T-cell (primary cell): ENCODE measurements at regions not wholly inside any gene's neighbourhood (a gene's known extent, or its start where the extent isn't known, plus 50 kb on each side); places are given as distances from the start of the nearest gene placed in this dataset.

Source experiments
- ATAC-seq, 4 experiments: fragments of 200-7000 bp in 3 of 4; fragments of 150-1000 bp in 1 of 4; cut with Tn5 transposase; replicated peaks in 1 of 4; 1 replicate in 3 of 4; 2 replicates in 1 of 4; pipeline ENCODE4 v1.10.0; 2021; ENCODE audit warnings: moderate library complexity in 3 of 4, mild to moderate bottlenecking in 2 of 4, moderate number of reproducible peaks in 1 of 4
- CTCF ChIA-PET, 2 donors: fragments of 300-600 bp; sonication (Branson Sonifier 250); formaldehyde crosslinking; loops; one replicate each; lab custom pipeline; 2022; ENCODE audit warnings: antibody characterized with exemption in 2 of 2; lab: Charles Lee
- POLR2A ChIA-PET, 2 donors: fragments of 300-600 bp; sonication (Branson Sonifier 250); formaldehyde crosslinking; loops; one replicate each; lab custom pipeline; 2022; ENCODE audit warnings: antibody characterized with exemption in 2 of 2; lab: Charles Lee
- DNase-seq, 35 experiments: peaks; one replicate each; pipeline versions ENCODE4 v3.0.0 to v3.0.0-alpha.2; 2013 to 2023
- H3K27ac ChIP-seq: one replicate; pipeline ENCODE4 v1.5.1; 2013; ENCODE audit warnings: low read length
- H3K27me3 ChIP-seq, 2 experiments: replicated peaks in 1 of 2; 1 replicate in 1 of 2; 2 replicates in 1 of 2; pipeline versions ENCODE4 v1.6.1 to v1.7.0; 2013; ENCODE audit warnings: low read length in 1 of 2, mixed read lengths in 1 of 2; ENCODE audit not compliant: control insufficient read depth in 2 of 2, insufficient read depth in 2 of 2; ENCODE audit errors: extremely low read depth in 1 of 2
- H3K36me3 ChIP-seq, 2 donors: 1 replicate in 1 of 2; 2 replicates in 1 of 2; pipeline versions ENCODE4 v1.6.1 to v1.7.0; 2013; ENCODE audit warnings: low read length in 1 of 2; ENCODE audit not compliant: control insufficient read depth in 2 of 2, insufficient read depth in 1 of 2; ENCODE audit errors: extremely low read depth in 1 of 2
- H3K4me1 ChIP-seq, 2 experiments: 1 replicate in 1 of 2; 2 replicates in 1 of 2; pipeline versions ENCODE4 v1.6.1 to v1.7.0; 2013; ENCODE audit warnings: low read length in 2 of 2, mixed read lengths in 1 of 2; ENCODE audit not compliant: insufficient read depth in 2 of 2, control insufficient read depth in 1 of 2; ENCODE audit errors: extremely low read depth in 1 of 2
- H3K4me3 ChIP-seq, 2 donors: 1 replicate in 1 of 2; 2 replicates in 1 of 2; pipeline versions ENCODE4 v1.5.1 to v1.7.0; 2013; ENCODE audit warnings: mild to moderate bottlenecking in 2 of 2, low read length in 1 of 2, moderate library complexity in 1 of 2; ENCODE audit not compliant: control insufficient read depth in 1 of 2; ENCODE audit errors: extremely low read depth in 1 of 2
- H3K9me3 ChIP-seq: 2 replicates; pipeline ENCODE4 v1.7.0; 2013
- H3K27ac Mint-ChIP-seq, 2 donors: one replicate each; pipeline ENCODE4 v1.8.0; 2020 to 2021; ENCODE audit warnings: mild to moderate bottlenecking in 2 of 2, mixed read lengths in 2 of 2
- H3K27me3 Mint-ChIP-seq, 2 donors: one replicate each; pipeline ENCODE4 v1.8.0; 2021 to 2022; ENCODE audit warnings: mixed read lengths in 2 of 2
- H3K36me3 Mint-ChIP-seq: one replicate; pipeline ENCODE4 v1.8.0; 2021; ENCODE audit warnings: mixed read lengths
- H3K4me1 Mint-ChIP-seq, 3 donors: one replicate each; pipeline ENCODE4 v1.8.0; 2020 to 2022; ENCODE audit warnings: mixed read lengths in 3 of 3, mild to moderate bottlenecking in 1 of 3
- H3K4me3 Mint-ChIP-seq, 3 donors: one replicate each; pipeline ENCODE4 v1.8.0; 2020 to 2022; ENCODE audit warnings: mild to moderate bottlenecking in 3 of 3, mixed read lengths in 3 of 3, moderate library complexity in 3 of 3
- H3K9me3 Mint-ChIP-seq, 3 donors: one replicate each; pipeline ENCODE4 v1.8.0; 2020 to 2022; ENCODE audit warnings: mixed read lengths in 3 of 3
- WGBS: methylation state at CpG from one replicate; pipeline ENCODE4 v1.1.5; 2013; ENCODE audit warnings: missing lambda C conversion rate; ENCODE audit not compliant: insufficient coverage; 5-methylcytosine and 5-hydroxymethylcytosine counted together

DNA sequence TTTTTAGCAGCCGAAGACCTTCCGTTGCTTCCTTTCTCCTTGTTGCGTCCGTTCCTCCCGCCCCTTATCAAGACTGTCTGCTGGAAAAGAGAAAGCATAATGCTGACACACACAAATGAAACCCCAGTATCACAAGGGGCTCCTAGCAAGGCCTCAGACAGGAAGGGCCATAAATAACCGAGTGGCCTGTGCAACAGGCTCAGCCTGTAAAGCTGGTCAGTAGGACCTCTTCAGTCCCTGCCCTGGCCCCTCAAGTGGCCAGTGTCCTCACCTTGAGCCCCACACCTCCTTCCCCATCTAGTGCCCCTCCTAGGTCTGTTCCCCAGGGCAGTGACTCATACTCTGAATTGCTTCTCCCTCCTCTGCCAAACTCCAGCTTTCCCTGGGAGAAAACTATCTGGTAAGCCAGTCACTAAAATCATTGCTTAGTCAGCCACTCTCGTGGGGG is 174.6 kb upstream of the IL12B start:
- CTCF ChIA-PET = interaction anchor here in 1 of 2 donors (0.7 to 1.5 kb wide), 2 partner anchors 10 to 67 kb away, joined by 3 to 4 read pairs; no protein-coding TSS in a partner anchor
- DNase-seq (no peak), ATAC-seq (no peak)
- Mint-ChIP-seq H3K9me3 (peaks cover 0 to 4% (median 0%) of the 10 kb centered on the region in 3 donors), H3K27me3 (peaks cover 0 to 2% of the 10 kb centered on the region in 2 donors), H3K27ac (no peak overlapping the region), H3K4me3 (no peak overlapping the region), H3K36me3 (no peaks in the 10 kb centered on the region), H3K4me1 (no peaks in the 10 kb centered on the region)
- Histone ChIP-seq H3K4me1 (no peaks in the 10 kb centered on the region), H3K27me3 (peaks cover 0 to 3% of the 10 kb centered on the region in 2 experiments), H3K4me3 (no peak overlapping the region), H3K36me3 (no peaks in the 10 kb centered on the region), H3K27ac (no peak overlapping the region), H3K9me3 (no peaks in the 10 kb centered on the region)
- WGBS = 58% methylated on average over 3 of the region's 7 CpGs
- POLR2A ChIA-PET = no interaction called here

- peaks cover 0 to 6% of the 10 kb centered on the region in 2 donors for H3K27me3 Mint-ChIP-seq
Measured at GRCh38 chr5:159507055-159507454, 176.8 kb upstream of the IL12B start.

GRCh38 chr5:159507661-159508060 is 177.4 kb upstream of the IL12B start:
- H3K9me3 Mint-ChIP-seq = no peaks in the 10 kb centered on the region
- no peaks in the 10 kb centered on the region for H3K36me3 ChIP-seq
- peaks cover 0 to 3% of the 10 kb centered on the region in 2 experiments for H3K27me3 ChIP-seq
- ATAC-seq = no peak
- CTCF ChIA-PET = no interaction called here
- no peak overlapping the region for H3K27ac Mint-ChIP-seq
- no peaks in the 10 kb centered on the region for H3K4me1 ChIP-seq
- H3K4me3 ChIP-seq = no peak overlapping the region
- H3K36me3 Mint-ChIP-seq = no peaks in the 10 kb centered on the region
- H3K4me3 Mint-ChIP-seq = no peak overlapping the region
- no peak for DNase-seq
- H3K9me3 ChIP-seq = no peaks in the 10 kb centered on the region
- no peak overlapping the region for H3K27ac ChIP-seq
- no peaks in the 10 kb centered on the region for H3K4me1 Mint-ChIP-seq
- H3K27me3 Mint-ChIP-seq = peaks cover 0 to 8% of the 10 kb centered on the region in 2 donors
- WGBS = 100% methylated on average over 1 of the region's 3 CpGs
- POLR2A ChIA-PET = no interaction called here

More at GRCh38 chr5:159507055-159507454, 176.8 kb upstream of the IL12B start:
- no peak overlapping the region for H3K27ac ChIP-seq
- H3K4me1 ChIP-seq = no peaks in the 10 kb centered on the region
- DNase-seq (no peak), ATAC-seq (no peak)
- H3K4me3 ChIP-seq = no peak overlapping the region
- no peaks in the 10 kb centered on the region for H3K36me3 Mint-ChIP-seq
- peaks cover 0 to 3% of the 10 kb centered on the region in 2 experiments for H3K27me3 ChIP-seq
- no peaks in the 10 kb centered on the region for H3K9me3 ChIP-seq
- no CpG with 5 or more reads among the region's 2 CpGs for WGBS
- no peaks in the 10 kb centered on the region for H3K36me3 ChIP-seq
- ChIA-PET CTCF (interaction anchor here in 1 of 2 donors (0.8 kb wide), 1 partner anchor 190 kb away, joined by 3 read pairs; no protein-coding TSS in a partner anchor), POLR2A (no interaction called here)
- no peaks in the 10 kb centered on the region for H3K9me3 Mint-ChIP-seq
- H3K4me1 Mint-ChIP-seq = no peaks in the 10 kb centered on the region
- H3K4me3 Mint-ChIP-seq = no peak overlapping the region
- no peak overlapping the region for H3K27ac Mint-ChIP-seq

DNA sequence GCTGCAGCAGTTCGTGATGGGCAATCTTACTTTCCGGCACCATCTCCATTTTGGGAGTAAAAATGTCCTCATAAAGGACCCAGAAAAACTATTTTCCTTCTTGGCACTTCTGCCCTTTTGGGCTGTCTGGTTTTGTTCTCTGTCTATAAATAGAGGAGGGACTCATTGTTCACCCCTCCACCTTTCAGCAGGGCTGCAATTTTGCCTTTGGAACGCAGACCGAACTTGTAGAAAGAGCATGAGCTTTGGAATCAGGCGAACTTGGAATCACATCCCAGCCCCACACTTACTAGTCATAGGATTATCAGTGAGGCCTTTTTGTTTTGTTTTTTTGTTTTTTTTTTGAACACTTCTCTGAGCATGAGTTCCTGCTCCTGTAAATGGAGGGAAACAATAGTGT is 178.1 kb upstream of the IL12B start:
- Histone ChIP-seq H3K9me3 (no peaks in the 10 kb centered on the region), H3K27ac (no peak overlapping the region), H3K4me1 (no peaks in the 10 kb centered on the region), H3K4me3 (no peak overlapping the region), H3K27me3 (peaks cover 0 to 3% of the 10 kb centered on the region in 2 experiments), H3K36me3 (no peaks in the 10 kb centered on the region)
- ChIA-PET POLR2A (no interaction called here), CTCF (interaction anchor here in 1 of 2 donors (1.0 kb wide), 1 partner anchor 9 kb away, joined by 3 read pairs; no protein-coding TSS in a partner anchor)
- H3K4me3 Mint-ChIP-seq = no peak overlapping the region
- H3K27me3 Mint-ChIP-seq = peaks cover 0 to 11% of the 10 kb centered on the region in 2 donors
- H3K4me1 Mint-ChIP-seq = no peaks in the 10 kb centered on the region
- DNase-seq (no peak), ATAC-seq (no peak)
- no peak overlapping the region for H3K27ac Mint-ChIP-seq
- WGBS = no CpG with 5 or more reads among the region's 5 CpGs
- no peaks in the 10 kb centered on the region for H3K9me3 Mint-ChIP-seq
- no peaks in the 10 kb centered on the region for H3K36me3 Mint-ChIP-seq

DNA sequence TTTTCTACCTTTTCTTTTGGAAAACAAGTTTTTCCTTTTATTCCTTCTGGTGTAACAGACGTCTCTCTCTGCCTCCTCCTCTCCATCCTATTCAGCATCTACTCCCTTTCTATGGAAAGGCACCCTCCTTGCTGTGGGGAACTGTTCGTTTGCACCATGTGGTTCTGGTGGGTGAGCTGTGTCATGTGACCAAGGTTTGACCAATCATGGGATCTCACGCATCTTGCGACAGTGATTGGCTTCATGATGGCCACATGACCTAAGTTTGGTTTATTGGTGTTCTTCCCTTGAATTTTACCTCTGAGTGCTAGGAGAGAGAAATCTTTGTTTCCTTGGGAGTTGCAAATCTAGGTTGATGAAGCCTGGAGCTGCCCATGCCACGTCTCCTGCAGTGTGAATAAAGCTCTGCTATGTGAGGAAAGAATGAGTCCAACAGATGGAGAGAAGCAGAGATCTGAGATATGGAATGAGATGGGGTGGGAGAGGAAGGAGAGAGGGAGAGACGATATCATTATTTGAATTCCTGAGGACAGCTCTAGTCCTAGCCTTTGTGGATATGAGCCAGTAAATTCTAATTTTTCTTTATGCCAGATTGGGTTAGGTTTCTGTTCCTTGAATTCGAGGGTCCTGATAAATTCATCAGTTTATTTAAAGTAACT is 178.8 kb upstream of the IL12B start:
- Mint-ChIP-seq H3K27ac (no peak overlapping the region), H3K27me3 (peaks cover 0 to 14% of the 10 kb centered on the region in 2 donors), H3K36me3 (no peaks in the 10 kb centered on the region), H3K9me3 (no peaks in the 10 kb centered on the region), H3K4me1 (no peaks in the 10 kb centered on the region), H3K4me3 (no peak overlapping the region)
- H3K27me3 ChIP-seq = peaks cover 0 to 6% of the 10 kb centered on the region in 2 experiments
- H3K27ac ChIP-seq = no peak overlapping the region
- no peaks in the 10 kb centered on the region for H3K36me3 ChIP-seq
- ChIA-PET CTCF (interaction anchor here in 1 of 2 donors (1.0 kb wide), 1 partner anchor 9 kb away, joined by 3 read pairs; no protein-coding TSS in a partner anchor), POLR2A (no interaction called here)
- 92% methylated on average over 3 of the region's 7 CpGs for WGBS
- ATAC-seq (no peak), DNase-seq (no peak)
- H3K4me1 ChIP-seq = no peaks in the 10 kb centered on the region
- no peak overlapping the region for H3K4me3 ChIP-seq
- no peaks in the 10 kb centered on the region for H3K9me3 ChIP-seq

- no peak overlapping the region for H3K4me3 Mint-ChIP-seq
- CTCF ChIA-PET = no interaction called here
- H3K36me3 ChIP-seq = no peaks in the 10 kb centered on the region
- no peak overlapping the region for H3K27ac ChIP-seq
- H3K4me3 ChIP-seq = no peak overlapping the region
- peaks cover 0 to 6% of the 10 kb centered on the region in 2 experiments for H3K27me3 ChIP-seq
- H3K9me3 Mint-ChIP-seq = no peaks in the 10 kb centered on the region
- peaks cover 0 to 3% (median 2%) of the 10 kb centered on the region in 3 donors for H3K4me1 Mint-ChIP-seq
- no peaks in the 10 kb centered on the region for H3K36me3 Mint-ChIP-seq
- WGBS = 96% methylated on average over 3 of the region's 3 CpGs
- POLR2A ChIA-PET = no interaction called here
- no peak overlapping the region for H3K27ac Mint-ChIP-seq
- H3K27me3 Mint-ChIP-seq = peaks cover 0 to 17% of the 10 kb centered on the region in 2 donors
- DNase-seq (no peak), ATAC-seq (no peak)
- H3K9me3 ChIP-seq = no peaks in the 10 kb centered on the region
- no peaks in the 10 kb centered on the region for H3K4me1 ChIP-seq
Measured at GRCh38 chr5:159510282-159510681, 180.0 kb upstream of the IL12B start.
